GM18520 (cell line): ENCODE measurements at regions not wholly inside any gene's neighbourhood (a gene's known extent, or its start where the extent isn't known, plus 50 kb on each side); places are given as distances from the start of the nearest gene placed in this dataset.

ENCODE experiments used
- ATAC-seq: cut with Tn5 transposase; IDR thresholded peaks from one replicate; pipeline ENCODE4 v1.9.1; 2021; ENCODE audit not compliant: unreplicated experiment

DNA sequence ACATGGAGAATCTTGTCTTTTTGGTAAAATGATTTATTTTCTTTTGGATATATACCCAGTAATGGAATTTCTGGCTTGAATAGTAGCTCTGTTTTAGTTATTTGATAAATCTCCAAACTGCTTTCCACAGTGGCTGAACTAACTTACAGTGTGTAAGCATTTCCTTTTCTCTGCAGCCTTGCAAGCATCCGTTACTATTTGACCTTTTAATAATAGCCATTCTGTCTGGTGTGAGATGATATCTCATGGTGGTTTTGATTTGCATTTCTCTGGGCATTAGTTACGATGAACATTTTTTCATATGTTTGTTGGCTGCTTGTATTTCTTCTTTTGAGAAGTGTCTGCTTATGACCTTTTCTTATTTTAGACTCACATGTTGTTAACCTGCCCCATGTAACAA, 190.2 kb downstream of the GALR1 start:
- no peak for ATAC-seq

DNA sequence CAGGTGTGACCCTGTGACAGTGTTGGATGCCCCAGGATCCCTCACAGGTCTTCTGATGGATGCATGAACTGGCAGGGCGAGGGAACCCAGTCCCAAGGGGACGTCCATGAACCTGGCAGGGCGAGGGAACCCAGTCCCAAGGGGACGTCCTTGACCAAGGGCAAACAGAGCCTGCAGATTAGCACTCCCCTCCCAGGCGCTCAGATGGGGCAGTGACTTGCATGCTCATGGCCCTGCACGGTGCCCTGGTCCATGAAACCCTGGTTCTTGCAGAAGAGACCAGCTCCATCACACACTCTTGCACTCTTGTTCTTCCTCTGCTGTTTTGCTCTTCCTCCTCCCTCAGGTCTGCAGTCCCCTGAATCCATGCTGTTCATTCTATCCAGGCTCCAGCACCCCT, 192.7 kb downstream of the GALR1 start:
- no peak for ATAC-seq

- ATAC-seq, result no peak
Observed at GRCh38 chr18:77444385-77444784, 194.7 kb downstream of the GALR1 start.

DNA sequence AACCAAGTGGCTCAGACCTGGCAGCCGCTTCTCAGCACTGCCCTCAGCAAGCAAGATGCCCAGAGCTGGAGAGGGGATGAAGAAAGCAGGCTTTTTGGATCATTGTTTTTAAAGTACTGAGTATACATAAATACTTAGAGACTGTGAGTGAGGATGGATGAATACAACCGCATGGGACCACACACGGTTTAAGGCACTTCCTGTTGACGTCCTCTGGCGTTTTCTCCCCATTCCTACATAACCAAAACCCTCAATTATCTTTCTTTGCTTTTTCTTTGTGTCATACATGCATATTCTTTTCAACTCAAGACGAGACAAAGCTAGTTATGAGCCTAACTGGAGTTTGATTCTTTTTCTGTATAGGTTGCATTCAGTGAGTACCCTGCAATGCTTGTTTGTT, 198.4 kb downstream of the GALR1 start:
- no peak for ATAC-seq

DNA sequence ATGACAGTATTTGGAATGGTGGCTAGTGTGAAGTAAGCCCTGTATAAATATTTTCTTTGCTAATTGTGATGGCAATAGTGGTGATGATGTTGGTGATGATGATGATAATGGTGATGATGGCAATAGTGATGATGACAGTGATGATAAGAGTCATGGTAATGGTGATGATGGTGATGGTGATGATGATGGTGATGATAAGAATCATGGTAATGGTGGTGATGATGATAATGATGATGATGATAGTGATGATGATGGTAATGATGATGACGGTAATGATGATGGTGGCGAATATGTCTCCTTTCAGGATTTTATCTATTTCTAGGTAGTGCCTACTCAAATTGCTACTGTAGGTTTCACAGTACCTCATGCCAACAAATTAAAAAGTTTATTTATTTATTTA, 205.4 kb downstream of the GALR1 start:
- ATAC-seq, result no peak

DNA sequence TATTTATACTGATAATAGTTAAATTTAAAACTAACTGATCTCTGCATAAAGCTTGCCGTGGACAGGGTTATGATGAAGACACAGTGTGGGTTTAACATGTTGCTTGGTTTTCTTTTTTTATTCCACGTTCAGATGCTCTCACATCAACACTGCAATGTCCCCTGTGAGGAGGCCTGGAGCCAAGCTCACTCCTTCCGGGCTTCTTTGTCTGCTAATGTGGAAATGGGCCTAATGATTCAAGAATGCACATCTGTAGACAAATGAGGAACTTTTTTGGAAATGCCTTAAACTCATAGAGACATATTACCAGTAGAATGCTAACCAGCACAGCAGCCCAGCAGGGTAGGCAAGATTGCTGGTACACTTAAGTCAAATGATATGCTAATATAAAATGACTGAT, 208.0 kb downstream of the GALR1 start:
- ATAC-seq, result no peak

DNA sequence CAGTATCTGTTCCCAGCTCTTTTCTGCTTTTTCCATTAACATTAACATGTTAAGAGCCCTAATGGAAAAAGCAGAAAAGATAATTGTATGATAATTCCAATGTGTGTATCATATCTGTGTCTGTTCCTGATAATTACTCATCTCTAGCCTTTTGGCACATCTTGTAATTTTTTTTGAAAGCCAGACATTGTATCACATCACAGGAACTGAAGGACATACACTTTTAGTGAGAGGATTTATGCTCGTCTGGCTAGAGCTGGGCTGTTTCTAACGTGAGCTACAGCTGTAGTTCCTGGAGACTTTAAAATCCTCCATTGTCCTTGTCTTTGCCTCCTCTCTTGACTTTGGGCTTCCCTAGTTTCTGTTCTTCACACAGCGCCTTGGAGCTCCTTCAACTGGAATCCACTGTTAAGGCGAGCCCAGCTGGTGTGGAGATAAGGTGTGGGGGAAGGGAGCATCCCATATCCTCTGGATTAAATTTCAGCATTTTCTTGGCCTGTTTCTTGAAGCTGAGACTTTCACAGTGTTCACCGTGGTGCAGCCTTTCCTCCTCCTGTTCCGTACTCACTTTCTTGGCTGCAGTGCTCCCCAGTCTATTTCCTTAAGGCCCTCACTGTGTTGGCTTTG, 211.5 kb downstream of the GALR1 start:
- no peak for ATAC-seq

GRCh38 chr18:77464917-77465316, 215.3 kb downstream of the GALR1 start:
- ATAC-seq, result no peak

- no peak for ATAC-seq
Observed at GRCh38 chr18:77466890-77467289, 217.2 kb downstream of the GALR1 start.

- no peak for ATAC-seq
Observed at GRCh38 chr18:77469131-77469530, 219.5 kb downstream of the GALR1 start.

DNA sequence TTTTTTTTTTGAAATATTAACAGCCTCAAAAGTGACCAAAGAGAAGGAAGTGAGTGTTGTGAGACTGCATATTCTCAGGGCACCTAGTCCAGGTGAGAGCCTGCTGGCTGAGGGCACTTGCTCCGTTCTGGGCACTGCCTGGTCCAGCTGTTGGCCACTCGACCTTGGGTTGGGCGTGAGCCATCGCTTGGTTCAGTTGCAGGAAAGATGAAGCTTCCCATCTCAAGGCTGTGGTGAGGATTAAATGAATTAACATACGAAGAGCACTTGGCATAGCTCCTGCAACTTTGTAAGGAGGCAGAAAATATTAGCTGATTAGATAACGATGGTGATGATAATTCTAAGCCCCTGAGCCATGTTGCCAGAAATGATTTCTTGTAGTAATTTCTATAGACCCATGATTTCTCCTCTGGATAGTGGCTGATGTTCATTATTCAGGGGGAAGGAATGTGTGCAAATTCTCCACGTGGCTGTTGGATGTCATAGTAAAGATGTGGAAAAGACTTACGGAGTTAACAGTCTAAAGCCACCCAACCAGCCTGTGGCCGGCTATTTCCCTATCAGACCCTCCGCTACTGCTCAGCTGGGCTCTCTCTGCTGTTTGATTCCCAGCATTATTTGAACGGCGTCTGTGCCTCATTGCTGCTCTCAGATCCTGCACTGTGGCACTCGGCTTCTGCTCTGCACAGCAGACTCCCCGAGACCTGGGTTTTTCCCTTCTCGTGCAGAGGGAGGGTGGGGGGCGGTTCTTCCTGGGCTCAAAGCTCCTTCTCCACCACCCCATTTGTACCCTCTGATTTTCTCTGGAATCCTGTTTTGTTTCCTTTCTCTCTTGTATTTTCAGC, 221.1 kb downstream of the GALR1 start:
- no peak for ATAC-seq

GRCh38 chr18:77472509-77472908, 222.9 kb downstream of the GALR1 start:
- no peak for ATAC-seq

GRCh38 chr18:77478646-77479442, 229.2 kb downstream of the GALR1 start:
- ATAC-seq, result no peak

- no peak for ATAC-seq
Observed at GRCh38 chr18:77481541-77481940, 231.9 kb downstream of the GALR1 start.

- ATAC-seq, result no peak
Observed at GRCh38 chr18:77482190-77483085, 232.8 kb downstream of the GALR1 start.

- ATAC-seq, result no peak
Observed at GRCh38 chr18:77486985-77487384, 237.3 kb downstream of the GALR1 start.

DNA sequence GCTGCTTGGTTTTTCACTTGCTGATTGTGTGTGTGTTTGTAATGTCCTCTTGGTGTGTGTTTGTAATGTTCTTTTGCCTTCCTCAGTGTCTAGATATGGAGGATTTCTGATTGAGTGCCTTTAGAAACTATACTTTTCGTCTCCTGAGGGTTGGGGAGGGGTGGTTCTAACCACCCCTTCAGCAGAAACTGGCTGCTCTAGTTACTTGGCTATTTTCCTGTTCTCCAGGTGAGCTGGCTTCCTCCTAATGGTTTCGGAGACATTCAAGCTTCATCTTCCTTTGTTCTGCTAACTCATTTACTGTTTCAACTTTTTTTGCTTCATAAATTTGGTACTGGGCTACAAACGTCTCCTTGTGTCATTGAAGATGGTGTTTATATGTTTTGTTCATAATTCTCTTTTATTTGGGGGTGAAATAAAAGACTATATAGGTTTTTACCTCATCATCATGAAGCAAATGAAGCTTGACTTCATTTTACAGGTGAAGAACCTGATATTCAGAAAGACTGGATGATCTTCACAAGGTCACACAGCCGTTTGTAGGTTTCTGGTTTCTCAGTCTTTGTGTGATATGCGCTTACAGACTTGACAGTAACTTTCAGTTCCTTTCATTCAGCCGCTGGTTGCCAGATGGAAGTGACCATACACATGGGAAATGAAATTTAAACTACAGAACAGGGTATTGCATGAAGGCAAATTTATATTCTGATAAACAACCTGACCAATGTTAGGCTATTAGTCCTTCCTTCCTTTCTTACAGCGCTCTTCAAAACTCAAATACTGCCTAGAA, 238.5 kb downstream of the GALR1 start:
- peak; percentile 57 for ATAC-seq

GRCh38 chr18:77495079-77495478, 245.4 kb downstream of the GALR1 start:
- no peak for ATAC-seq

GRCh38 chr18:77495982-77496690, 246.5 kb downstream of the GALR1 start:
- peak; percentile 68 for ATAC-seq
